ENCODE measurements at regions not wholly inside any gene's neighbourhood (a gene's known extent, or its start where the extent isn't known, plus 50 kb on each side); places are given as distances from the start of the nearest gene placed in this dataset.
"Not testable (repeated sequence)": the region's sequence is repeated elsewhere in the genome, so short reads cannot be mapped to it uniquely, and the experiment has no call there.

DNA sequence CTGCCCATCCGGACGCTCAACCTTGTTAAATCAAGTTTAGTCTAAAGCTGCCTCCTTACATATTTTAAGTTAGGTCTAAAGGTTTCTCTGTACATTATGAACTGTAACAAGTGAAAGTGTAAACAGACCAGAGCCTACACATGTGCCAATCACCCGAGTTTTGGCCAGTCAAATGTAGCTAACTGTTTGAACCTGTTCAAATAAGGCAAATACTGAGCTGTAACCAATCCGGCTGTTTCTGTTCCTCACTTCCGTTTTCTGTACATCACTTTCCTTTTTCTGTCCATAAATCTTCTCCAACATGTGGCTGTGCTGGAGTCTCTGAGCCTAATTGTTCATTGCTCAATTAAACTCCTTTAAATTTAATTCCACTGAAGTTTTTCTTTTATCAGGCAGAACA, 113.3 kb upstream of the SHISA3 start:
- no peak for DNase-seq (ENCODE audit: low read depth in 2 of 2)

DNA sequence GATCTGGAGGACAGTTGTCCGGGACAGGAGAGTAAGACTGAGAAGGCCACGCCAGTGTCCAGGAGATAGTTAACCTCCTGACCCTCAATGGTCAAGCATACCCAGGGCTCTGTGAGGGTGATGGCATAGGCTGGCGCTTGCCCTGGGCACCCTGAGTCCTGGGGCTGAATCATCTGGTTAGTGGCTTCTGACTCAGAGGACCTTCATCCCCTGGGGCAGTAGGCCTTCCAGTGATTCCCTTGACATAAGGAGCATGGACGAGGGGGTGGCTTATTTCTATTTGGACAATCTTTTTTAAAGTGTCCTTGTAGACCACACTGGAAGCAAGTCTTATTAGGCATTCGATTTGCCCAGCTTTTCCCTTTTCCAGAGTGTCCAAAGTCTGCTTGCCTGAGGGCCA, 108.4 kb upstream of the SHISA3 start:
- not testable (repeated sequence) for DNase-seq (ENCODE audit: low read depth in 2 of 2)

DNA sequence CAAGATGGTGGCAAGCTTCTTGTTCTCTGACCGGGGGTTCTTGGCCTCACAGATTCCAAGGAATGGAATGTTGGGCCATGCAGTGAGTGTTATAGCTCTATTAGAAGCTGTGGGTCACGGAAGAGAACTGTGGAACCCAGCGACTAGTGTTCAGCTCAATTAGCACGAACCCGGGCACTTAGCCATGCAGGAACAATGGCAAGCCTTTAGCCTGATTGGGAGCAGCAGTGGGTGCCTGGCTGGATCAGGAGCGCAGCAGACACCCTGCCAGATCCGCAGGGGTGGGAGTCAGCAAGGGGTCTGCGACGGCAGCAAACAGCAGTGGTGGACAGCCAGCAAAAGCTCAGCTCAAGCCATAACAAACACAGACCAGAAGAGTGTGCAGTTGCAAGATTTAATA, 105.1 kb upstream of the SHISA3 start:
- DNase-seq (ENCODE audit: low read depth in 2 of 2): not testable (repeated sequence)

DNA sequence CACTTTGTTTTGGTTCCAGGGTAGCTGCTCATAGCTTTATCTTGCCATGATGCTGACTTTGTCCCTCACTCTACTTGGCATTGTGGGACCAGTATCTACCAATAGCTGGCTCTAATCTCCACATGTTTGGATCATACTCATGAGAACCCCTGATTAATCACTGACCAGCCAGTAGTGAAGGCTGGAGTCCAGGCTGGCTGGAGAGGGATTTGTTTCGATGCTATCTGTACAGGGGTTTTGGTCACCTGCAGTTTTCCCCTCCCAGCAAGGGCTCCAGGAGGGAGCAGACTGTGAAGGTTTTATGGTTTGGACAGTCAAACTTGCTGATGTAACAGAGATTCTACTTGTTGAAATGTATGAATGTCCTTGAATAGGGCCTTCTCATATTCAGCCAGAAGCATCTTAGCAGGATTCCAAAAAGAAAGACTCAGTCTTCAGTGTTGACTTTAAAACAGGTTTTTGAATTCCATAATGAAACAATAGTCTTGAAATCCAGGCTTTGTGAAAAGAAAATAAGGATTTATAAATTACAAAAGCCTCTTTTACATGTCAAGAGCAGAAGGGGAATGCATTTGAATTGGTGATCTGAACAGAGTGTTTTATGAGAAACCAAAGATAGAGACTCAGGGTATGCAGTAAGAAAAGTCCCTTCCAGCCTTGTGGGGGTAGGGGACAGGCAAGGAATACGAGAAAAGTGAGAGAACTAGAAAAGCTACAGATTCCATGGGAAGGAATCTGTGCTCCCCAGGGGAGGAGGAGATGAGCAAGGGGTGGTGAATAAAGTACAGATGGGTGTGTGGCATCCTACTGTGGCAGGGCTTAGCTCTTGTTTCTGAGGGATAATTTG, 103.1 kb upstream of the SHISA3 start:
- DNase-seq (ENCODE audit: low read depth in 2 of 2): no peak

DNA sequence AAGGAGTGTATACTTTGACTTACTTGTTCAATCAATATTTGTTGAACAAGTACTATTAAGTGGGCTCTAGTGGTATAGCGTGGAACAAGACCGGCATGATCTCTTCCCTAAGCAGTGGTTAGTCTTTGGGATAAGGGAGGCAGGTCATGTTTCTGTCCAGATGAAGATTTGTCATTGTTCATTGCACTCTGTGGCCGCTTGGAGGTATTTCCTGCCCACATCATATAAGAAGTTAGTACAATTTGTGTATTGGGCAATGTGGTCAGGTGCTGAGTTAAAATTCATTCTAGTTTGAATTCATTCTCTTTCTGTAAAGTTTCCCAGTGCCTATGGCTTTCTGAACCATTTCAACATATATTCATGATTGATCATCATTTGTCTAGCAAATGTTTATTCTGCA, 101.1 kb upstream of the SHISA3 start:
- no peak for DNase-seq (ENCODE audit: low read depth in 2 of 2)

DNA sequence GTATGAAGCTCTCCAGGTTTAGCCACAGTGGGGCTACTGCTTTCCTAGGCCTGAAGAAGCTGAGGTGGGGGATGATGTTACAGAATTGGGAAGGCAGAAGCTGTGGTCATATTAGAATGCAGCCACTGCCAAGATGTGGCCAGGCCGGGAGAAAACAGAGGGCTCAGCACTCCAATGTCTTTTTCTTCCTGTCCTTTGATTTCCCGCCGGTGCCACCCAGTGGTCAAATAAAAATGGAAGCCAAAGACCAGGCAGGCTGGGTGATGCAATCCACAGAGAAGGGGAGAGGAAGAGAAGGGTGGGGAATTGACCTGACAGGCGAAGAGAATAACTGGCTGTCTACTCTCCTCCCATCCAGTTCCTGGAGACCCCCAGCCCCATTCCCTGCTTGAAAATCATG, 94.9 kb upstream of the SHISA3 start:
- no peak for DNase-seq (ENCODE audit: low read depth in 2 of 2)

DNA sequence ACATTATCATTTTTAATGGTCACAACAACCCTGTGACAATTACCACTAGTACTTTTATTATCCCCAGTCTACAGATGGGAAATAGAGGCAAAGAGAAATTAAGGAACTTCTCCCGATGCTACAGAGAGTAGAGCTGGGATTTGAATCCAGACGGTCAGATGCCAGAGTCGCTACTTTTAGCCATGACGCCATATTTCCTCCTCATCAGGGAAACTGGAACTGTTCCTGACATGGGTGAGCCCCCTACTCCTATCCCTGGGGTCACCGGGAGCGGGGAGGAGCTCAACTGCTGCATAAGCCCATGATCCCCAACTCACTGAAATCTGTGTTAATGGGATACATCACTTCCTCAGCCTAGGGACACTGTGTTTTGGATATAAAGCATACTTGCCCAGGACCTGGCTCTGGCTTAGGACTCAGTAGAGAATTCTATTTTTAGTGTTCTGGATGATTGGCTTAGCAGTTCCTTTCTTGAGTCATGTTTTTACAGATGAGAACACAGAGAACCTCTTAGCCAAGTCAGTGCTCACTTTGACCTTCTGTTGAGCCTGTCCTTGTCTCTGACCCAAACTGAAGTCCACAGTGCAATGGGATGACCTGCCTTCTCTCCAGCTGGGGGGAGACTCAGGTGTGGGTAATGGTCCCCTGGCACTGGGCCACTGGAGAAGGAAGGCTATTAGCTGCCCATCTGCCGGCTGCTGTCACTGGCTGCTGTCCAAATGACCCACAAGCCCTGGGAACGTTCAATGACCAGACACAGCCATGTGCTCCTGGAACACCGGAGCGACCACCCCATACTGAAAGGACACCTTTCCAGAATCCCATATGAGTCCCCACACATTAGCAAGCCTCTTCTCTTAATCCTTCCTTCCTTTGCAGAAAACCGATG, 90.8 kb upstream of the SHISA3 start:
- no peak for DNase-seq (ENCODE audit: low read depth in 2 of 2)

DNA sequence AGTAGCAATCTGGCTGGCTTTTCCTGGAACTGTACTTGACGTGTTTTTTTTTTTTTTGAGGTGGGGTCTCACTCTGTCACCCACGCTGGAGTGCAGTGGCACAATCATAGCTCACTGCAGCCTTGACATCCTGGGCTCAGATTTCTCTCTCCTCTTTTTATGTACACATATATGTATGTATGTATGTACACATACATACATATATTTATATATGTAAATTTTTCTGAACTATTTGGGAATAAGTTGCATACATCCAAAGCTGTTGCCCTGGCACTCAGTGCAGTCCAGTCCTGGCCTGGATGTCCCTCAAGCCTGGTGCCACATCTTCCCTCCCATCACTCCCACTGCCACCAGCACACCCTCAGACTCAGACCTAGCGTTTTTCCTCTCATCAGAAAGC, 89.0 kb upstream of the SHISA3 start:
- DNase-seq (ENCODE audit: low read depth in 2 of 2): no peak

DNA sequence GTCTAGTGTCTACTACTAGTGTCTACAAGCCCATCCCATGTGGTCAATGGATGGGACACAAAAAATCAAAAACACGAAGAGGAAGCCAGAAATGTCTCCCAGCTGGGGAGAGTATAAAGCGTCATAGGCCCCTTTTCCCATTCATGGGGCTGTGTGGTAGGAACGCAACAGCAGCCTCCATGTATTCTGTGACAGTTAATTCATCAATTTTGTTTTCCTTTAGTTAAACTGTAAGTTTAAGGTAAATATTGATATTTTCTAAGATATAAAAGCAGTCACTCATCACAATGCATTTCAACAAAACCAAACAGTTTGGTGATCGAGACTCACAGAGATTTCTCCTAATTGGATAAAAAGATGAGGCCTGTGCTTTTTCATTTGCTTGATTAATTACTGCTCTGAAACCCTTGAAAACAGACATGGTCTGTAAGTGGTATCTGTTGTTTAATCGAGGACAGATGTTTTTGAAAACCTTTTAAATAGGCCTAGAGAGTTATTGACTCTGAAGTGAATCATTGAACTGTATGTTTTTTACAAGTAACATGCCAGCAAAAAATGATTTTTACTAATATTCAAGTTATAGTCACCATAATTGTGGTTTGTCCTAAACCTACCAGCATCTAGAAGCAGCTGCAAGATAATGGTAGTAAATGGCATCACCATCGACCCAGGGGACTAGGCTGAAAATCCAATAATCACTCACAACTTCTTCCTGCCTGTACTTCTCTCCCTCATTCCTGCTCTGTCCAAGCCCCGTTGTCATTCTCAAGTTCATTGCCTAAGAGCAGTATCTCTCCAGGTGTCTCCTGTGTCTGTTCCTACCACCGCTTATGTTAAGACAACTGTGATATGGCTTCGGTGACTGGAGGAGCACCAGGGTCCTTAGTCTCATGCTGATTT, 87.7 kb upstream of the SHISA3 start:
- DNase-seq (ENCODE audit: low read depth in 2 of 2): no peak

DNA sequence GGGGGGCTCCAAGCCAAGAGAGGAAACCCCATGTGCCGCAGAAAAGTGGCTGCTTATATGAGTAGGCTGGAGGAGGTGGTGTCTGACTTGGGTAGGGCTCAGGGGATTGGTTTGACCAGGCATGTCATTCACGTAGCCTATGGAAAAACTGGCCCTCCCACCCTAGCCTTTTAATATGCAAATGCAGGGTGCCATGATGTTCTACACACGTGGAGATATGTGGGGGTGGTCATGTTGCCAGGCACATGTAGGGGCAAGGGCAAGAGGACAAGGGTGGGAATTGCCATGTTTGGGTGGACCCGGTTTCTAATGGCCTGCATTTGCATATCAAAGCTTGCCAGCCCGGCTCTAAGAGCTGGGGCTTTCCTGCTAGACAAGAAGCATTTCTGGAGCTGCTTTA, 86.9 kb upstream of the SHISA3 start:
- DNase-seq (ENCODE audit: low read depth in 2 of 2): no peak

DNA sequence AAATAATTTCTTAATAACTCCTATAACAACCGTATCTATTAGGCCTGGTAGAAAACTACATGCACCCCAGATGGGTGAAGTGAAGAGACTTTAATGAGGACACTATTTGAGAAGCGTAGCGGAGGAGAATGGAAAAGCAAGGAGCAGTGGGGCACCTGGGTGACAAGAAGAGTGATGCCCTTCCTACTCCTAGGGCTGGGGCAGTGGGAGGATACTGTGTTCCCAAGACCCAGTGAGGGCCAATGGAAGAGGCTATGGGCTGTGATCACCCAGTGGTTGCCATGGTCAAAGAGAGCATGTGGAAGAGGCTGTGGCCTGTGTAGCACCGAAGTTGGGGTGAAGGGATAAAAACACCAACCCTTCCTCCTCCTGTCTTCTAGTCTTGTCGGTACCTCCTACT, 86.5 kb upstream of the SHISA3 start:
- DNase-seq (ENCODE audit: low read depth in 2 of 2): no peak

DNA sequence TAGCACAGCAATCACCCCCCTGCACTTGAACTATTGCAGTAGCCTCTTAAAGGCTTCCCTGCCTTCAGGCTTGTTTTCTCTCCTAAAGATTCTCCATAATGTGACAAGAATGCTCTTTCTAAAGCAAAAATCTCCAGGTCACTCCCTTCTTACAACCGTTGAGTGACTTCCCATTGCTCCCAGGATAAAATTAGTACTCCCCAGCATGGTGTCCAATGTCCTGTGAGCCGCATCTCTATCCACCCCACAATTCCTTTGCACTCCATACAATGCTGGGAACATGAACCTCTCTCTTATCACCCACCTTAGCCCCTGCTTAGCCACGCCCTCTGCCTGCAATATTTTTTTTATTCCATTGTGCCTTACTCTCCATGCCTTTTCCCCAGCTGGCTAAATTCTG, 85.7 kb upstream of the SHISA3 start:
- DNase-seq (ENCODE audit: low read depth in 2 of 2): no peak

DNA sequence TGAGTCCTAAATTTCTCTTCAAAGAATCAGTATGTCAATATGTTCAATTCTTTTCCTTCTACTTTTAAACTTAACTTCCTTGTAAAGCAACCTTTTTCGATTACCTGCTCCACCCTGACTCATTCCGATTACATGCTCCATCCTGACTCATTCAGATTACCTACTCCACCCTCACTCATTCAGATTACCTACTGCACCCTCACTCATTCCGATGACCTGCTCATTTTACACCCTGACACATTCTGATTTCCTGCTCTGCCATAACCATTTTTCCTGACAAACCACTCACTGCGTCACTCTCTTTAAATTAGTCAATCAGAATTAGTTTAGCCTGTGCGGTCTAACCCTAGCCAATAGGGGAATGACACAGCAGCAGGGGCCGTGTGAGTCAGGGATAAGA, 83.9 kb upstream of the SHISA3 start:
- DNase-seq (ENCODE audit: low read depth in 2 of 2): not testable (repeated sequence)

DNA sequence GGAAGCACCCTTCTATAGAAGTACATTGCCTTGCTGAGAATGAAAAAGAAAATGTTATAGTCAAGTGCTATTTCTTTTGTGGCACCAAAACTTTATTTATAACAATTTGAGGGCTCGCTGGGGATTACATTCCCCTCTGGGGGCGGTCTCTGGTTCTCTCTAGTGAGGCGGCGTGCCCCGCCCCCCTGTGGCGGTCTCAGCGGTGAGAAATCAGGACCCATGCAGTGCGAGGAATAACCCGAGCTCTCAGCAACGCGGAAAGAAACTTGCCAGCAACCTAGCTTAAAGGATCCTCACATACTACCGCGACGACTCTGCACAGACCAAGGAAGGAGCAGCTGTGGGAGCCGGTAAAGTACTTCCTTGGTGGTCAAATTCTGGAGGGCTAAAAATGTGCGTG, 83.4 kb upstream of the SHISA3 start:
- no peak for DNase-seq (ENCODE audit: low read depth in 2 of 2)

DNA sequence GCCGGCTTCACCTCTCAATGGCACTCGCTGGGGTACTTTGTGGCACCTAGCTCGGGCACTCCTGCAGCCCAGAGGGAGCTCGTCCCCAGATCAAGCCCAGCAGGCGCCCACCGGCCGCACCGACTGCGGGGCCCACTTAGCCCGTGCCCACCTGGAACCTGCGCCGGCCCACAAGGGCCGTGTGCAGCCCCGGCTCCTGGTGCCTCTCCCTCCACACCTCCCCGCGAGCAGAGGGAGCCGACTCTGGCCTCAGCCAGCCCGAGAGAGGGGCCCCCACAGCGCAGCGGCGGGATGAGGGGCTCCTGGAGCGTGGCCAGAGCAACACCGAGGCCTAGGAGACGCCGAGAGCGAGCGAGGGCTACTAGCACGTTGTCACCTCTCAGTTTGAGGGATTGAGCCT, 82.1 kb upstream of the SHISA3 start:
- DNase-seq (ENCODE audit: low read depth in 2 of 2): no peak

DNA sequence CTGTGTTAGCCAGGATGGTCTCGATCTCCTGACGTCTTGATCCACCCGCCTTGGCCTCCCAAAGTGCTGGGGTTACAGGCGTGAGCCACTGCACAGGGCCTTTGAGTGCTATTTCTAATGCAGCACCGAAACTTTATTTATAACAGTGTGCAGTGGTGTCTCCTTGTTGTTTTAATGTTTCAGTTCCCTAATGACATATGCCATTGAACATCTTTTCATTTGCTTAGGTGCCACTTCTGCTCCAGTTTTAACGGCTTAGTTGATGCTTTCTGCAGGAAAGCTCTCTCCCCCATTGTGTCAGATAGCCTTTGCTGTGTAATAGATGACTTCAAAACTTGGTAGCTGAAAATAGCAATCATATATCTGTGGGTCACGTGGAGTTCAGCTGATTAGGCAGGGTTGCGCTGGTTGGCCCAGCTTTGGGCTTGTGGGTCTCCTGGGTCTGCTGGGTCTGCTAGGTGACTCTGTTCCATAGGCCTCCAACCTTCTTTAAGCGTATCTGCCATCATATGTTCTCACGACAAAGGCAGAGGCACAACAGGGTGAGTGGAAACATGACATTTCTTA, 76.4 kb upstream of the SHISA3 start:
- no peak for DNase-seq (ENCODE audit: low read depth in 2 of 2)

DNA sequence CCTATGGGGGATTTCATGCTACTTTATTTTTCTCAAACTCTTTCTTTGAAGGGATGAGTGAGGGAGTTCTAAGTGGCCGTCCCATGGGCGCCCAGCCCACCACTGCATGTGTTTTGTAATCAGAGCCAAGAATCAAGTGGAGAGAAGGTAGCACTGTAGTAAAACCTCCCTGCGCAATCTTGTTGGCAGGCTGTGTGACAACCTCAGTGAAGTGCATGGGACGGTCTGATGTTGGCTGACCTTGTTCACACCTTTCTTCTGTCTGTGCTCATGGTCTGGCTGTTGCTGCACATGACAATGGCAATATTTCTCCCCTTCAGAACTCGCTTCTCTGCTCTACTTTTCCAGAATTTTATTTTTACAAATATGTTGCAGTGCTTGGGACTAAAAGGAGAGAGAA, 71.2 kb upstream of the SHISA3 start:
- no peak for DNase-seq (ENCODE audit: low read depth in 2 of 2)

DNA sequence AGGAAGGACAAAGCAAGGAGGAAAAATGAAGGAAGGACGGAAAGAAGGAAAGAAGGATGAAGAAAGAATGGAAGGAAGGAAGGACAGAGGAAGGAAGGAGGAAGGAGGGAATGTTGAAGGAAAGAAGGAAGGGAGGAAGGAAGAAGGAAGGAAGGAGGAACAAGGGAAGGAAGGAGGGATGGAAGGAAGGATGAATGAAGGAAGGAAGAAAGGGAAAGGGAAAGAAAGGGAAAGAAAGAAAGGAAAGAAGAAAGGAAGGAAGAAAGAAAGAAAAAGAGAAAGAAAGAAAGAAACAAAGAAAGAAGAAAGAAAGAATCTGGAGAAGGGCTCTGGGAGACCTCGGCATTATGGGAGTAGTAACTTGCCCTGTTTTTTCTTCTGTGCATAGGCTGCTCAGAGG, 70.8 kb upstream of the SHISA3 start:
- DNase-seq (ENCODE audit: low read depth in 2 of 2): no peak

DNA sequence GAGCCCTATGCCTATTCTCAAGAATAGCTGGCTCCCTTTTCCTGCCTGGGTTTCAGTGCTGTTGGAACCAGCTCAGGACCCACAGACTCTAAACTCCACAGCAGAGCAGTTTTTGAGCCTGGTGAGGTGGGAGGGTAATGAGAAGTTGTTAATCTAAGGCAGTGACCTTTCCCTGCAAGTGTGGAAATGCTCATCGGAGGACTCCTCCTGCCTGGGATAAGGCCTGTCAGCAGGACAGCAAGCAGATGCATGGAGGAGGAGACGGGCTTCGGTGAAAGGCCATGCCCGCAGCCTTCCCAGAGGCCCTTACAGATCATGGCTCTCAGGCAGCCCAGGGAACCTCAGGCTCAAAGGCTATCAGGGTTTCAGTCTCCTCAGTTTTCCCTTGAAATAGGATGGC, 70.0 kb upstream of the SHISA3 start:
- DNase-seq (ENCODE audit: low read depth in 2 of 2): no peak

DNA sequence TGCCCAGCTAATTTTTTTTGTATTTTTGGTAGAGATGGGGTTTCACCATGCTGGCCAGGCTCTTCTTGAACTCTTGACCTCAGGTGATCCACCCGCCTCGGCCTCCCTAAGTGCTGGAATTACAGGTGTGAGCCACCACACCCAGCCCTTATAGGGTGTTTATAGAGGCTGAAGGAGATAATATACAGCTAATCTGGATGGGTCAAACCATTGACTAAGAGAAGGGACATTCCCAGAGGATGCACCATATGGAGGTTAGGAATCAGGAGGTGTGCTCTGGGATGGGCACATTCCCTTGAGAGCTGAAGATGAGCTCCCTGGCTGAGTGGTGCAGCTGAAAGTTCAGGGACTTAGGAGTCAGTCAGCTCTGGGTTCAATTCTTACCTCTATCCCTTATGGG, 68.3 kb upstream of the SHISA3 start:
- DNase-seq (ENCODE audit: low read depth in 2 of 2): no peak

DNA sequence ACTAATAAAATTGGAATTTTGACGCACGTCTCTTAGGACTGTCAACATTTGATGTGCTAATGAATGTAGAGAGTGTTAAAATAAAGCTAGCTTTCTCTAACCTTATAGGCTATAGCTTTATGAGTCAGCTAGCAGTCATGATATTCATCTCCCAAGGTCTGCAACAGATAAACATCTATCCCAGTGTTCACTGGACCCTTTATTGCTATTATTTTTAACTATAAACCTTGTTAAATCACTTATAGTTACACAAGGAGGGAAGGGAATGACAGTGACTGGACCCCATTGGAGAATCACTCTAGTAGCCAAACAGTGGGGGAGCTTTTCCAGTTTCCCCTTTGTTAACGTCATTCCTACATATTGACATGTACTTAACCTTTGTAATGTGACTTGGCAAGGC, 67.9 kb upstream of the SHISA3 start:
- no peak for DNase-seq (ENCODE audit: low read depth in 2 of 2)

Data from stimulated activated CD4-positive, alpha-beta T cell treated with anti-CD3 and anti-CD28 coated beads, Interleukin-4, amount 100 ng/mL, for 48 hours (primary cell).